HEK293 (cell line): ENCODE measurements at regions not wholly inside any gene's neighbourhood (a gene's known extent, or its start where the extent isn't known, plus 50 kb on each side); places are given as distances from the start of the nearest gene placed in this dataset.
A peak's percentile ranks its signal among the peaks of the same experiment; 100 is the strongest.

Source experiments
- CTCF ChIA-PET: fragments of 350-600 bp; formaldehyde crosslinking; extraction: SDS; loops from one replicate; lab custom pipeline; 2021; ENCODE audit warnings: antibody characterized with exemption; lab: Yijun Ruan, JAX
- POLR2A ChIA-PET: fragments of 300-600 bp; formaldehyde crosslinking; extraction: SDS; loops from one replicate; lab custom pipeline; 2020; ENCODE audit warnings: antibody characterized with exemption, inconsistent platforms; lab: Yijun Ruan, JAX
- H3K27ac ChIP-seq: fragments of 200-500 bp; sonication (Bioruptor generic); 2 replicates; pipeline ENCODE4 v1.5.1; 2014; ENCODE audit warnings: low read depth, low read length, control low read depth, inconsistent platforms; ENCODE audit errors: extremely low read depth
- H3K36me3 ChIP-seq, 2 experiments: fragments of 200-500 bp in 1 of 2; sonication (Bioruptor generic) in 1 of 2; 1 replicate in 1 of 2; 2 replicates in 1 of 2; pipeline ENCODE4 v1.5.1; 2014 to 2017; ENCODE audit warnings: inconsistent platforms in 2 of 2, low read length in 2 of 2; ENCODE audit not compliant: control insufficient read depth in 2 of 2, insufficient read depth in 1 of 2
- H3K4me1 ChIP-seq: fragments of 200-500 bp; sonication (Bioruptor generic); 2 replicates; pipeline ENCODE4 v1.5.1; 2014; ENCODE audit warnings: mild to moderate bottlenecking, low read length, inconsistent platforms; ENCODE audit not compliant: control insufficient read depth, insufficient read depth
- H3K4me3 ChIP-seq: 2 replicates; pipeline ENCODE4 v1.5.1; 2011; ENCODE audit warnings: low read depth, mild to moderate bottlenecking, control low read depth, low read length, moderate library complexity
- H3K9me3 ChIP-seq: fragments of 200-500 bp; sonication (Bioruptor generic); 2 replicates; pipeline ENCODE4 v1.5.1; 2014; ENCODE audit warnings: low read depth, low read length, inconsistent platforms; ENCODE audit not compliant: control insufficient read depth, insufficient read depth
- ATF2 ChIP-seq: fragments of 450-650 bp; formaldehyde crosslinking; IDR thresholded peaks from 2 replicates; pipeline ENCODE4 v1.5.1; 2016; ENCODE audit warnings: missing biosample characterization, missing genetic modification characterization, low read depth
- GLIS2 ChIP-seq: fragments of 450-650 bp; formaldehyde crosslinking; IDR thresholded peaks from 2 replicates; pipeline ENCODE4 v1.5.1; 2016; ENCODE audit warnings: missing biosample characterization, missing genetic modification characterization
- INSM2 ChIP-seq: fragments of 450-650 bp; formaldehyde crosslinking; IDR thresholded peaks from 2 replicates; pipeline ENCODE4 v1.5.1; 2016; ENCODE audit warnings: missing biosample characterization, missing genetic modification characterization
- PRDM1 ChIP-seq: fragments of 450-650 bp; formaldehyde crosslinking; IDR thresholded peaks from 2 replicates; pipeline ENCODE4; 2016; ENCODE audit warnings: missing biosample characterization, missing genetic modification characterization
- YY2 ChIP-seq: fragments of 450-650 bp; formaldehyde crosslinking; IDR thresholded peaks from 2 replicates; pipeline ENCODE4 v1.5.1; 2016; ENCODE audit warnings: missing biosample characterization, missing genetic modification characterization
- ZBTB11 ChIP-seq: fragments of 450-650 bp; formaldehyde crosslinking; conservative IDR thresholded peaks from 2 replicates; pipeline ENCODE4 v1.5.1; 2016; ENCODE audit warnings: low read depth, missing biosample characterization, missing genetic modification characterization
- ZBTB21 ChIP-seq: fragments of 450-650 bp; formaldehyde crosslinking; IDR thresholded peaks from 2 replicates; pipeline ENCODE4 v1.5.1; 2017; ENCODE audit warnings: missing biosample characterization, missing genetic modification characterization
- ZBTB6 ChIP-seq: fragments of 450-650 bp; formaldehyde crosslinking; IDR thresholded peaks from 2 replicates; pipeline ENCODE4 v1.5.1; 2017; ENCODE audit warnings: missing biosample characterization, missing genetic modification characterization
- ZBTB8A ChIP-seq: fragments of 450-650 bp; formaldehyde crosslinking; IDR thresholded peaks from 2 replicates; pipeline ENCODE4 v1.5.1; 2016; ENCODE audit warnings: missing biosample characterization, missing genetic modification characterization
- ZNF140 ChIP-seq: fragments of 450-650 bp; formaldehyde crosslinking; IDR thresholded peaks from 2 replicates; pipeline ENCODE4 v1.5.1; 2016; ENCODE audit warnings: missing biosample characterization, missing genetic modification characterization
- ZNF148 ChIP-seq: fragments of 450-650 bp; formaldehyde crosslinking; IDR thresholded peaks from 2 replicates; pipeline ENCODE4 v1.5.0; 2017; ENCODE audit warnings: missing biosample characterization, missing genetic modification characterization, borderline replicate concordance
- ZNF157 ChIP-seq: fragments of 450-650 bp; formaldehyde crosslinking; IDR thresholded peaks from 2 replicates; pipeline ENCODE4 v1.5.1; 2016; ENCODE audit warnings: missing biosample characterization, missing genetic modification characterization
- ZNF169 ChIP-seq: fragments of 450-650 bp; formaldehyde crosslinking; IDR thresholded peaks from 2 replicates; pipeline ENCODE4 v1.5.1; 2016; ENCODE audit warnings: missing biosample characterization, missing genetic modification characterization
- ZNF266 ChIP-seq: fragments of 450-650 bp; formaldehyde crosslinking; IDR thresholded peaks from 2 replicates; pipeline ENCODE4 v1.5.1; 2016; ENCODE audit warnings: missing biosample characterization, missing genetic modification characterization, low read depth
- ZNF366 ChIP-seq: fragments of 450-650 bp; formaldehyde crosslinking; conservative IDR thresholded peaks from 2 replicates; pipeline ENCODE4 v1.5.1; 2016; ENCODE audit warnings: missing biosample characterization, missing genetic modification characterization
- ZNF398 ChIP-seq: fragments of 450-650 bp; formaldehyde crosslinking; IDR thresholded peaks from 2 replicates; pipeline ENCODE4 v1.5.1; 2017; ENCODE audit warnings: missing biosample characterization, missing genetic modification characterization
- ZNF416 ChIP-seq: fragments of 450-650 bp; formaldehyde crosslinking; IDR thresholded peaks from 2 replicates; pipeline ENCODE4 v1.5.1; 2016; ENCODE audit warnings: missing biosample characterization, missing genetic modification characterization
- ZNF514 ChIP-seq: fragments of 450-650 bp; formaldehyde crosslinking; IDR thresholded peaks from 2 replicates; pipeline ENCODE4 v1.5.1; 2016; ENCODE audit warnings: missing biosample characterization, missing genetic modification characterization
- ZNF521 ChIP-seq: fragments of 450-650 bp; formaldehyde crosslinking; IDR thresholded peaks from 2 replicates; pipeline ENCODE4 v1.5.1; 2017; ENCODE audit warnings: missing biosample characterization, mild to moderate bottlenecking, missing genetic modification characterization
- ZNF530 ChIP-seq: fragments of 450-650 bp; formaldehyde crosslinking; IDR thresholded peaks from 2 replicates; pipeline ENCODE4 v1.5.1; 2016; ENCODE audit warnings: low read depth, missing biosample characterization, missing genetic modification characterization
- ZNF670 ChIP-seq: fragments of 450-650 bp; formaldehyde crosslinking; IDR thresholded peaks from 2 replicates; pipeline ENCODE4 v1.5.1; 2016; ENCODE audit warnings: missing biosample characterization, missing genetic modification characterization, low read depth
- ZNF701 ChIP-seq: fragments of 450-650 bp; formaldehyde crosslinking; IDR thresholded peaks from 2 replicates; pipeline ENCODE4 v1.5.1; 2016; ENCODE audit warnings: missing biosample characterization, missing genetic modification characterization
- ZNF76 ChIP-seq: fragments of 450-650 bp; formaldehyde crosslinking; IDR thresholded peaks from 2 replicates; pipeline ENCODE4; 2016; ENCODE audit warnings: low read depth, missing biosample characterization, missing genetic modification characterization, borderline replicate concordance
- ZNF776 ChIP-seq: fragments of 450-650 bp; formaldehyde crosslinking; IDR thresholded peaks from 2 replicates; pipeline ENCODE4 v1.5.0; 2017; ENCODE audit warnings: missing biosample characterization, missing genetic modification characterization, borderline replicate concordance

GRCh38 chr19:30815889-30816580 lies 443.9 kb downstream of the ZNF536 start:
- no peak overlapping the region for H3K27ac ChIP-seq
- no peaks in the 10 kb centered on the region for H3K36me3 ChIP-seq
- H3K9me3 ChIP-seq, result no peaks in the 10 kb centered on the region; the same call in 1 of the 2 replicates
- H3K4me1 ChIP-seq, result no peaks in the 10 kb centered on the region
- ChIA-PET CTCF (interaction anchor here (0.6 to 1.7 kb wide), 3 partner anchors 10 to 1525 kb away, joined by 4 to 7 read pairs (median 6); no protein-coding TSS in a partner anchor), POLR2A (interaction anchor here (0.5 kb wide), 1 partner anchor 18 kb away, joined by 3 read pairs; no protein-coding TSS in a partner anchor)
- no peak overlapping the region for H3K4me3 ChIP-seq
- 0 out of 2 replicates have a peak, but pooled peaks have one; percentile 10 for TF ChIP-seq INSM2 (tag by site-specific recombination)
- TF ChIP-seq ZNF776 (tag by site-specific recombination), result 0 out of 2 replicates have a peak, but pooled peaks have one; percentile 20
- peak; percentile 82; the same call in 1 of the 2 replicates for TF ChIP-seq ZNF521 (tag by site-specific recombination)
- 0 out of 2 replicates have a peak, but pooled peaks have one; percentile 12 for TF ChIP-seq ZNF148 (tag by site-specific recombination)
- 0 out of 2 replicates have a peak, but pooled peaks have one; percentile 14 for TF ChIP-seq ZNF169 (tag by site-specific recombination)
- TF ChIP-seq ZBTB11, result no peak
- TF ChIP-seq ZNF416 (tag by site-specific recombination), result no peak
- no peak for TF ChIP-seq ZBTB6 (tag by site-specific recombination)
- no peak for TF ChIP-seq ZNF157 (tag by site-specific recombination)
- no peak for TF ChIP-seq ZNF76
- TF ChIP-seq ZNF398 (tag by site-specific recombination), result peak; percentile 29; the same call in 1 of the 2 replicates
- no peak for TF ChIP-seq ATF2
- TF ChIP-seq ZNF530 (tag by site-specific recombination), result peak; percentile 66; the same call in 1 of the 2 replicates
- TF ChIP-seq ZBTB21, result peak; percentile 24; the same call in 1 of the 2 replicates
- TF ChIP-seq ZNF366, result peak; percentile 98
- TF ChIP-seq GLIS2, result no peak
- no peak for TF ChIP-seq ZBTB8A (tag by site-specific recombination)
- peak; percentile 73 for TF ChIP-seq ZNF514 (tag by site-specific recombination)
- TF ChIP-seq ZNF701, result 0 out of 2 replicates have a peak, but pooled peaks have one; percentile 9
- TF ChIP-seq ZNF266 (tag by site-specific recombination), result 0 out of 2 replicates have a peak, but pooled peaks have one; percentile 28
- TF ChIP-seq ZNF670 (tag by site-specific recombination), result 0 out of 2 replicates have a peak, but pooled peaks have one; percentile 54
- no peak for TF ChIP-seq ZNF140 (tag by site-specific recombination)
- TF ChIP-seq PRDM1 (tag by site-specific recombination), result peak; percentile 98
- 0 out of 2 replicates have a peak, but pooled peaks have one; percentile 6 for TF ChIP-seq YY2 (tag by site-specific recombination)
